Osteoblast (primary cell): ENCODE measurements at regions not wholly inside any gene's neighbourhood (a gene's known extent, or its start where the extent isn't known, plus 50 kb on each side); places are given as distances from the start of the nearest gene placed in this dataset.
"Not testable (repeated sequence)": the region's sequence is repeated elsewhere in the genome, so short reads cannot be mapped to it uniquely, and the experiment has no call there.

Experiments
- DNase-seq: peaks from one replicate; pipeline ENCODE4 v3.0.0; 2011; ENCODE audit warnings: low spot score, mixed read lengths; ENCODE audit not compliant: insufficient read length; ENCODE audit errors: missing footprints
- H2AFZ ChIP-seq: 2 replicates; pipeline ENCODE4 v1.6.0; 2011; ENCODE audit warnings: mild to moderate bottlenecking, low read length
- H3K27ac ChIP-seq: 2 replicates; pipeline ENCODE4 v1.5.1; 2011; ENCODE audit warnings: mild to moderate bottlenecking, low read depth, low read length, moderate library complexity
- H3K27me3 ChIP-seq: 2 replicates; pipeline ENCODE4 v1.6.0; 2012; ENCODE audit warnings: mild to moderate bottlenecking, control low read depth, inconsistent platforms, low read length, moderate library complexity; ENCODE audit not compliant: insufficient read depth
- H3K36me3 ChIP-seq: 2 replicates; pipeline ENCODE4 v1.5.1; 2011; ENCODE audit warnings: mild to moderate bottlenecking, low read length, control low read depth, moderate library complexity; ENCODE audit not compliant: insufficient read depth
- H3K4me1 ChIP-seq: 2 replicates; pipeline ENCODE4 v1.5.1; 2011; ENCODE audit warnings: mild to moderate bottlenecking, low read length, control low read depth, moderate library complexity; ENCODE audit not compliant: insufficient read depth
- H3K4me2 ChIP-seq: 2 replicates; pipeline ENCODE4 v1.6.0; 2011; ENCODE audit warnings: mild to moderate bottlenecking, low read length; ENCODE audit not compliant: insufficient read depth
- H3K4me3 ChIP-seq: fragments of 200-600 bp; sonication (generic); 3 replicates; pipeline ENCODE4 v1.5.1; 2012; ENCODE audit warnings: mild to moderate bottlenecking, low read length, inconsistent platforms; ENCODE audit not compliant: insufficient read depth
- H3K79me2 ChIP-seq: 2 replicates; pipeline ENCODE4 v1.6.0; 2012; ENCODE audit warnings: mild to moderate bottlenecking, low read length, control low read depth, inconsistent platforms; ENCODE audit not compliant: insufficient read depth
- H3K9me3 ChIP-seq: 2 replicates; pipeline ENCODE4 v1.5.1; 2011; ENCODE audit warnings: low read depth, low read length, control low read depth
- H4K20me1 ChIP-seq: 2 replicates; pipeline ENCODE4 v1.6.0; 2012; ENCODE audit warnings: mild to moderate bottlenecking, low read length, control low read depth; ENCODE audit not compliant: insufficient read depth
- TF ChIP-seq, protein P1 (sequence below): IDR thresholded peaks from 2 replicates; pipeline ENCODE4 v1.5.1; 2011; ENCODE audit warnings: mild to moderate bottlenecking, low read depth, low read length, moderate library complexity; ENCODE audit errors: extremely low read depth

- Histone ChIP-seq H3K79me2 (no peaks in the 10 kb centered on the region), H3K27ac (no peak overlapping the region), H3K27me3 (no peaks in the 10 kb centered on the region), H3K36me3 (no peaks in the 10 kb centered on the region), H4K20me1 (no peaks in the 10 kb centered on the region), H3K4me1 (no peaks in the 10 kb centered on the region), H3K9me3 (no peaks in the 10 kb centered on the region), H3K4me3 (no peak overlapping the region), H3K4me2 (no peak overlapping the region), H2AFZ (no peak overlapping the region)
- TF ChIP-seq, protein P1, sequence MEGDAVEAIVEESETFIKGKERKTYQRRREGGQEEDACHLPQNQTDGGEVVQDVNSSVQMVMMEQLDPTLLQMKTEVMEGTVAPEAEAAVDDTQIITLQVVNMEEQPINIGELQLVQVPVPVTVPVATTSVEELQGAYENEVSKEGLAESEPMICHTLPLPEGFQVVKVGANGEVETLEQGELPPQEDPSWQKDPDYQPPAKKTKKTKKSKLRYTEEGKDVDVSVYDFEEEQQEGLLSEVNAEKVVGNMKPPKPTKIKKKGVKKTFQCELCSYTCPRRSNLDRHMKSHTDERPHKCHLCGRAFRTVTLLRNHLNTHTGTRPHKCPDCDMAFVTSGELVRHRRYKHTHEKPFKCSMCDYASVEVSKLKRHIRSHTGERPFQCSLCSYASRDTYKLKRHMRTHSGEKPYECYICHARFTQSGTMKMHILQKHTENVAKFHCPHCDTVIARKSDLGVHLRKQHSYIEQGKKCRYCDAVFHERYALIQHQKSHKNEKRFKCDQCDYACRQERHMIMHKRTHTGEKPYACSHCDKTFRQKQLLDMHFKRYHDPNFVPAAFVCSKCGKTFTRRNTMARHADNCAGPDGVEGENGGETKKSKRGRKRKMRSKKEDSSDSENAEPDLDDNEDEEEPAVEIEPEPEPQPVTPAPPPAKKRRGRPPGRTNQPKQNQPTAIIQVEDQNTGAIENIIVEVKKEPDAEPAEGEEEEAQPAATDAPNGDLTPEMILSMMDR, result no peak
- no peak for DNase-seq
Measured at GRCh38 chr4:132346016-132346415, 803.1 kb upstream of the PCDH10 start.

GRCh38 chr4:132351606-132352005 lies 797.5 kb upstream of the PCDH10 start:
- not testable (repeated sequence) for H3K4me1 ChIP-seq, DNase-seq, H3K4me3 ChIP-seq, H3K79me2 ChIP-seq, H3K36me3 ChIP-seq, H3K4me2 ChIP-seq, H4K20me1 ChIP-seq, H3K9me3 ChIP-seq, H3K27me3 ChIP-seq, H3K27ac ChIP-seq, H2AFZ ChIP-seq

GRCh38 chr4:132382243-132382642 lies 766.9 kb upstream of the PCDH10 start:
- TF ChIP-seq, protein P1, result no peak
- Histone ChIP-seq H2AFZ (no peak overlapping the region), H3K4me2 (no peak overlapping the region), H3K4me3 (no peak overlapping the region), H4K20me1 (no peaks in the 10 kb centered on the region), H3K36me3 (no peaks in the 10 kb centered on the region), H3K27ac (no peak overlapping the region), H3K4me1 (no peaks in the 10 kb centered on the region), H3K79me2 (no peaks in the 10 kb centered on the region), H3K27me3 (no peaks in the 10 kb centered on the region), H3K9me3 (no peaks in the 10 kb centered on the region)
- DNase-seq, result no peak

DNA sequence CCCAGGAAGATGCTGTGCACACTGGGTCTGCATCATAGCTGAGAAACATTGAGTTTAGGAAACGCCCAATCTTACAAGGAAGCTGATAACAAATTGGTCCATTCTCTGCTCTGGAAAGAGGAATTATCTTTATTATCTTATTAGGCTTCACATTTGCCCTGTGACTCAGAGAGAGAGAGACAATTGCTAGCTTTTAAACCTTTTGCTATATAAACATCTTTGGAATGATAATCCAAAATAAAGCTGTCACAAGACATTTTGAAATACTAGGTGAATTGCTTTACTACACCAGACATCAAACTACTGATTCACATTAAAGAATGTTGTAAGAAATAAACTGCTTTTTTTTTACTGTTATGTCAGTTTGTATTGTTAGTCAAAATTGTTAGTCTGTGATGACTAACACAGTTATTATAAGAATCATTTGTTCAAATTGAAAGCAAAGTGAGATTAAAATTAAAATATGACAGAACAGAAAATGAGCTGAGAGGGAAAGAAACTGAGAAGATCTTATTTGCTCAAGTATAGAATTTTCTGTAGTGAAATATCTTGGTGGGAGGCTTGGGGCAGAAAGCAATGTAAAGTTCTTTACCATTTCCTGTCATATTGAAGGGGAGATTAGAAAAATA lies 765.4 kb upstream of the PCDH10 start:
- no peak overlapping the region for H2AFZ ChIP-seq
- no peak for DNase-seq

More for the DNA sequence above, 765.4 kb upstream of the PCDH10 start:
- Histone ChIP-seq H3K4me3 (no peak overlapping the region), H3K9me3 (no peaks in the 10 kb centered on the region), H3K79me2 (no peaks in the 10 kb centered on the region), H3K27me3 (no peaks in the 10 kb centered on the region), H3K36me3 (no peaks in the 10 kb centered on the region), H3K27ac (no peak overlapping the region), H4K20me1 (no peaks in the 10 kb centered on the region), H3K4me1 (no peaks in the 10 kb centered on the region), H3K4me2 (no peak overlapping the region)
- TF ChIP-seq, protein P1, result no peak
